ENCODE measurements at regions not wholly inside any gene's neighbourhood (a gene's known extent, or its start where the extent isn't known, plus 50 kb on each side); places are given as distances from the start of the nearest gene placed in this dataset.

DNA sequence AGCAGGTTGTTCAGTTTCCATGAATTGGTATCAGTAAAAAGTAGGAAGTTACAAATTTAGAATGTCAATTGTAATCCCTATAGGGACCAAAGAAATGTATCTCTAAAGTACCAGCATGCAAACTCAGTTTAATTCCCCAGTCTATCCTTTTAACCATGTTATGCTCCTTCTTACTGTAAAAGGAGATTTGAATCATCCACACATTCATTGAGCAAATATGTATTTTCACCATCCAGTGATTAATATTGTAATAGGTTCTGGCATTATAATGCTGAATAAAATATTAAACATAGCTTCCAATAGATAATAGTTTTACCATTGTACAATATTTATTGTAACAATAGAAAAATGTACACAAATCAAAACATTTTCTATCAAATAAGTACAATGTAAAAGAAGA, 228.2 kb upstream of the SEMA3A start:
- no peak overlapping the region for H3K4me3 ChIP-seq (ENCODE audit: low read depth, low read length)
- TF ChIP-seq, protein P1, sequence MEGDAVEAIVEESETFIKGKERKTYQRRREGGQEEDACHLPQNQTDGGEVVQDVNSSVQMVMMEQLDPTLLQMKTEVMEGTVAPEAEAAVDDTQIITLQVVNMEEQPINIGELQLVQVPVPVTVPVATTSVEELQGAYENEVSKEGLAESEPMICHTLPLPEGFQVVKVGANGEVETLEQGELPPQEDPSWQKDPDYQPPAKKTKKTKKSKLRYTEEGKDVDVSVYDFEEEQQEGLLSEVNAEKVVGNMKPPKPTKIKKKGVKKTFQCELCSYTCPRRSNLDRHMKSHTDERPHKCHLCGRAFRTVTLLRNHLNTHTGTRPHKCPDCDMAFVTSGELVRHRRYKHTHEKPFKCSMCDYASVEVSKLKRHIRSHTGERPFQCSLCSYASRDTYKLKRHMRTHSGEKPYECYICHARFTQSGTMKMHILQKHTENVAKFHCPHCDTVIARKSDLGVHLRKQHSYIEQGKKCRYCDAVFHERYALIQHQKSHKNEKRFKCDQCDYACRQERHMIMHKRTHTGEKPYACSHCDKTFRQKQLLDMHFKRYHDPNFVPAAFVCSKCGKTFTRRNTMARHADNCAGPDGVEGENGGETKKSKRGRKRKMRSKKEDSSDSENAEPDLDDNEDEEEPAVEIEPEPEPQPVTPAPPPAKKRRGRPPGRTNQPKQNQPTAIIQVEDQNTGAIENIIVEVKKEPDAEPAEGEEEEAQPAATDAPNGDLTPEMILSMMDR (IDR thresholded peaks at IDR 0.05; ENCODE audit: low read depth, low read length, missing control alignments): no peak
- in situ Hi-C loops (cut with HindIII; ENCODE audit: low sequenced_read_pairs): no loop called here
- DNase-seq (ENCODE audit: low read depth): no peak

DNA sequence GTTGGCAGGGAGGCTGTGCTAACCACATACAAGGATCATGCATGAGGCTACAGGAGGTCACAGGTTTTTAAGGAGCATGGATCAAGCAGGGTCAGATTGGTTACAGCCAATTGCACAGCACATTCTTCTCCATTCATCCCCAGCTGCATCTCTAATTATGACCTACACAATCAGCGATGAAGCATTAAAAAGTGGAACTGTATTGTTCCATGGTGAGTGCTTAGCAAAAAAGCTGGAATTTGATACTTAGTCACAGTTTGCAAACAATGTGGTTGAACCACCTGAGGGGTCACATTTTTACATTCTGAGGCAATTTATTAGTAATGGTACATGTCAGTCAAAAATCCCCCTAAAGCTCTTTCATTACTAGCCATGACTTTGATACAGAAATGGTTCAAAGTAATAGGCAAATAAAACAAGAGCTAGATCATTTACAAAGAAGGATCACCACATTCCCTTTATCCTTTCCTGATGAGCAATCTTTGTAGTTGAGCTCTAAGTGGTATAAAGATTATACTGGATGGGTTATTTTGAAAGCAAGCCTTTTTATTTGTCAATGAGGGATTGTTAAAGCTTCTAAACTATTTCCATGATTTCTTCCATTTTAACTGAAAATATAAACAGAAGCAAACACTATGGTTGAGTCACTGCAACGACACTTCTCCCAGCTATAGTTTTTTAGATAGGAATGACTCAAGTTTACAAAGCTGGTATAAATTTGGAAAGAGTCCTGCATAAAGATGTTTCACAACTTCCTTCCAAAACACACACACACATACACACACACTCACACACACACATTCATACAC, 217.8 kb upstream of the SEMA3A start:
- in situ Hi-C loops (cut with HindIII; ENCODE audit: low sequenced_read_pairs): no loop called here

DNA sequence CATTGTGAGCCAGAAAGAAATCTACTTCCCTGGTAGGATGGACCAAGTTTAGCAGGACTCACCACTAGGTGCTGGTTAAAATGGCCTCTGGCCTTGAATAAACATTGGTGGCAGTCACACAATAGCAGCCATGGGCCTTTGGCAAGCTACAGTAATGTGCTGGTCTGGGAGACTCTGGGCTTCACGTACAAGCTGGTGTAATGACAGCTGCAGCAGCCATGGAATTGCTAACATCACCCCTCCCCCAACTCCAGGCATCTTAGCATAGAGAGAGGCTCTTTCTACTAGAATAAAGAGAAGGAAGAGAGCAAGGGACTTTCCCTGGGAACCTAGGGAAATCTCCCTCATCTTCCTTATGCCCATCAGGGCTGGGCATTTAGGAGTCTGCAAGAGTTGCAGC, 205.1 kb upstream of the SEMA3A start:
- no peak overlapping the region for H3K4me3 ChIP-seq (ENCODE audit: low read depth, low read length)
- TF ChIP-seq, protein P1 (IDR thresholded peaks at IDR 0.05; ENCODE audit: low read depth, low read length, missing control alignments): no peak
- in situ Hi-C loops (cut with HindIII; ENCODE audit: low sequenced_read_pairs): no loop called here
- no peak for DNase-seq (ENCODE audit: low read depth)

More for the DNA sequence above, 217.8 kb upstream of the SEMA3A start:
- no peak overlapping the region for H3K4me3 ChIP-seq (ENCODE audit: low read depth, low read length)
- TF ChIP-seq, protein P1 (IDR thresholded peaks at IDR 0.05; ENCODE audit: low read depth, low read length, missing control alignments): no peak
- DNase-seq (ENCODE audit: low read depth): peak; percentile 81

DNA sequence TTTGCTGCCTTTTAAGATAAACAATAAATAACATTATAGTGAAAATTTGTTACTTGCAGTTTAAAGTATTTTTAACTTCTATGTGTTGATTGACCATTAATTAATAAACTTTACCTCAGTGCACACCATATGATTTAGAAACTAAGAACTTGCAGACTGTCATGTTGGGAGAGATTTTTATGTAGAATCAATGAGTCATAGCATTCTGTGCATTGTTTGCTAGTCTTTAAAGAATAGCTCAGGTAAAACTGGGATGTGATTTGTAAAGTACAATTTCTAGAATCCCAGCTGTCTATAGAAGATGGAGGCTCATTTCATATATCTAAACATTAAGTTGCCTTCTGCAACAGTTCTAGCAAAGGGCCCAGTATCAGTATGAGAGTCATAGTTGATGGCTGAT, 199.6 kb upstream of the SEMA3A start:
- in situ Hi-C loops (cut with HindIII; ENCODE audit: low sequenced_read_pairs): no loop called here
- TF ChIP-seq, protein P1 (IDR thresholded peaks at IDR 0.05; ENCODE audit: low read depth, low read length, missing control alignments): no peak
- no peak overlapping the region for H3K4me3 ChIP-seq (ENCODE audit: low read depth, low read length)
- no peak for DNase-seq (ENCODE audit: low read depth)

DNA sequence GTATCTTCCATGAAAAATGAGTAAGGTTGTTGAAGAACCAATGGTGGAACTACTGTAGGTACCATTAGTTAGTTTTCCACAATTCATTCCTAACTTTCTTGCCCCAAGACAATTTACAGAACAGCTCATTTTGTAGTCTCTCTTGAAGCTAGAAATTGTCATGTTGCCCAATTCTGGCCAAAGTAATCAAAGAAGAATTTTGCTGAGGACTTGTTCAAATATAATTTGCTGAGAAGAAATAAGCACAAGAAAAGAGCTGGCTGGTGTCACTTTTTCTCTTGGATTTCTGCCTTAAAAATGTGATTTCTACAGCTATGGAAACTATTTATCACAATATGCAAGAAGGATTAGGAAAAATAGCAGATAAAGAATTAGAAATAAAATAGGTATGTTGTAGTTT, 199.2 kb upstream of the SEMA3A start:
- DNase-seq (ENCODE audit: low read depth): peak; percentile 18
- in situ Hi-C loops (cut with HindIII; ENCODE audit: low sequenced_read_pairs): no loop called here
- no peak overlapping the region for H3K4me3 ChIP-seq (ENCODE audit: low read depth, low read length)
- TF ChIP-seq, protein P1 (IDR thresholded peaks at IDR 0.05; ENCODE audit: low read depth, low read length, missing control alignments): no peak

DNA sequence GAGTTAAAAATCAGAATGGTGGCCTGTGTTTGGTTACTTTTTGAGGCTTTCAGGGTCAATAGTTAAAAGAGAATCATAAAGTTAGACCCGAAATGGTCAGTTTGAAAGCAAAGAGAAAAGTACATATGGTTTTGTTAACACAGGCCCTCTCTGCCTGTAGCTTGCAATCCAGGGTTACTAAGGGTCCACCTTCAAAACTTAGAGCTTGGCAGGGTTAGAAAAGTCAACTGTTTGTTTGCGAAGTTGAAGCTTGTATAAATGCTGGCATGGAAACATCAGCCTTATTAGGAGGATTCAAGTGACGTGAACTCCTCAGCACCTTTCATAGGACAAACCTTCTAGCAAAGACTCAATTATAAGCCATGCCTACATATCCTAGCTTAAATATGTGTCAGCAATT, 196.3 kb upstream of the SEMA3A start:
- TF ChIP-seq, protein P1 (IDR thresholded peaks at IDR 0.05; ENCODE audit: low read depth, low read length, missing control alignments): no peak
- in situ Hi-C loops (cut with HindIII; ENCODE audit: low sequenced_read_pairs): no loop called here
- no peak for DNase-seq (ENCODE audit: low read depth)
- no peak overlapping the region for H3K4me3 ChIP-seq (ENCODE audit: low read depth, low read length)

All from astrocyte of the cerebellum (primary cell).